ENCODE measurements at regions not wholly inside any gene's neighbourhood (a gene's known extent, or its start where the extent isn't known, plus 50 kb on each side); places are given as distances from the start of the nearest gene placed in this dataset.

- Histone ChIP-seq H3K4me3 (ENCODE audit: low read length in 2 of 2) (no peak overlapping the region), H3K4me1 (ENCODE audit: control insufficient read depth in 2 of 2, insufficient read depth in 2 of 2, low read length in 2 of 2) (peaks cover 0 to 5% of the 10 kb centered on the region in 2 donors)
These were observed 84.6 kb downstream of the MAIP1 start for GRCh38 chr2:200039724-200040650.

GRCh38 chr2:200040831-200041230 lies 85.4 kb downstream of the MAIP1 start:
- Histone ChIP-seq H3K4me1 (ENCODE audit: control insufficient read depth in 2 of 2, insufficient read depth in 2 of 2, low read length in 2 of 2) (peaks cover 0 to 5% of the 10 kb centered on the region in 2 donors), H3K9me3 (ENCODE audit: control insufficient read depth in 2 of 2, low read length in 2 of 2) (peaks cover 0 to under 1% of the 10 kb centered on the region in 2 donors), H3K27ac (ENCODE audit: low read depth in 2 of 2, low read length in 2 of 2) (no peak overlapping the region), H3K27me3 (ENCODE audit: control insufficient read depth in 2 of 2, insufficient read depth in 2 of 2, low read length in 2 of 2) (no peaks in the 10 kb centered on the region), H3K36me3 (ENCODE audit: control insufficient read depth in 2 of 2, insufficient read depth in 2 of 2, low read length in 2 of 2) (no peaks in the 10 kb centered on the region), H3K9ac (ENCODE audit: low read depth in 1 of 2, low read length in 2 of 2) (no peak overlapping the region), H3K4me3 (ENCODE audit: low read length in 2 of 2) (no peak overlapping the region)

More at GRCh38 chr2:200039724-200040650, 84.6 kb downstream of the MAIP1 start:
- Histone ChIP-seq H3K9me3 (ENCODE audit: control insufficient read depth in 2 of 2, low read length in 2 of 2) (no peaks in the 10 kb centered on the region), H3K36me3 (ENCODE audit: control insufficient read depth in 2 of 2, insufficient read depth in 2 of 2, low read length in 2 of 2) (no peaks in the 10 kb centered on the region), H3K9ac (ENCODE audit: low read depth in 1 of 2, low read length in 2 of 2) (no peak overlapping the region), H3K27me3 (ENCODE audit: control insufficient read depth in 2 of 2, insufficient read depth in 2 of 2, low read length in 2 of 2) (no peaks in the 10 kb centered on the region), H3K27ac (ENCODE audit: low read depth in 2 of 2, low read length in 2 of 2) (no peak overlapping the region)

DNA sequence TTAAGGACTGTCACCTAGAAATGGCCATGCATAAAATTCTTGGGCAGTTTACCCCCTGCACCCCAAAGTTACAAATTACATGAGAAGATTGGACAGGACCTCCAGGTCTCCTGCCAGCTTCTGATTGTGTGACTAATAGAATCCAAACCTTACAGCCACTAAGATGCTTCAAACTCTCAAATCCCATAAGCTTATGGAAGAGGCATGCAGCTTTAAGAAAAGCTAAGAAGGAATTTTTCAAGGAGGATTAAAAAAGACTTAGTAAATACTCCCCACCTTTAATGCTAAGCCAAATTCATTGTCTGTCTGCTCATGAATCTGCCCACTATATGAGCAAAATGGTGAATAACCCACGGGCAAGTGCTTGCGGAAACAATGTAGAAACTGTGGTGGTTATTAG lies 86.3 kb downstream of the MAIP1 start:
- Histone ChIP-seq H3K4me3 (ENCODE audit: low read length in 2 of 2) (no peak overlapping the region), H3K27ac (ENCODE audit: low read depth in 2 of 2, low read length in 2 of 2) (no peak overlapping the region), H3K9me3 (ENCODE audit: control insufficient read depth in 2 of 2, low read length in 2 of 2) (peaks cover 0 to 3% of the 10 kb centered on the region in 2 donors), H3K4me1 (ENCODE audit: control insufficient read depth in 2 of 2, insufficient read depth in 2 of 2, low read length in 2 of 2) (peaks cover 0 to 5% of the 10 kb centered on the region in 2 donors), H3K9ac (ENCODE audit: low read depth in 1 of 2, low read length in 2 of 2) (no peak overlapping the region), H3K36me3 (ENCODE audit: control insufficient read depth in 2 of 2, insufficient read depth in 2 of 2, low read length in 2 of 2) (no peaks in the 10 kb centered on the region), H3K27me3 (ENCODE audit: control insufficient read depth in 2 of 2, insufficient read depth in 2 of 2, low read length in 2 of 2) (no peaks in the 10 kb centered on the region)

DNA sequence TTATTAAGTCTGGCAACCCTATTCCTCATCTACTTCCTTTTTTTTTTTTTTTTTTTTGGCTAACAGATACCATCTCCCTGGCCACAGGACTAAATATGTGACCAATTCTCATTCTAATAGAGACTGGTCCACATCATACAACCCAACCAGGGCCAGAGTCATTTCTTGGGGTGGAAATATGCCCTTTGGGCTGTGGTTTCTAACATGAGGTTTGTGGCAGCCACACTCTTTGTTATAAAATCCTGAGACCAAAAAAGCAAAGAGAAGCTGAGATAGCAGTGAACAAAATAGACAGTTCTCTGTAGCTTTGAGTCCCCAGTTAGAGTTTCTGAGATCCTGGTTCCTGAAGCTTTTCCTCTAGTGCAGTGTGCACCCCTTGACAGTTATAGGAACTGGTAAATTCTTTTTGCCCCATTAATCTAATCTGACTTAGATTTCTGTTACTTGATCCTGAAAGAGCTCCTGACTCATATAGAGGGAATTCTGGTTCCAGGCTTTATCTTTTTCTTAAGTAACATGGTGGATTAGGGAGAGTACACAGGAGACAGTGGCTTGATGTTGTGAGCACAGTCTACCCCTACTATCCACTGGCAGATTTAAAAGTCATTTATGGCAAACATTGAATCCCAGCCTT lies 86.8 kb downstream of the MAIP1 start:
- H3K27me3 ChIP-seq (ENCODE audit: control insufficient read depth in 2 of 2, insufficient read depth in 2 of 2, low read length in 2 of 2): no peaks in the 10 kb centered on the region
- H3K27ac ChIP-seq (ENCODE audit: low read depth in 2 of 2, low read length in 2 of 2): no peak overlapping the region
- H3K4me3 ChIP-seq (ENCODE audit: low read length in 2 of 2): no peak overlapping the region
- H3K4me1 ChIP-seq (ENCODE audit: control insufficient read depth in 2 of 2, insufficient read depth in 2 of 2, low read length in 2 of 2): peaks cover 0 to 5% of the 10 kb centered on the region in 2 donors
- no peak overlapping the region for H3K9ac ChIP-seq (ENCODE audit: low read depth in 1 of 2, low read length in 2 of 2)
- H3K36me3 ChIP-seq (ENCODE audit: control insufficient read depth in 2 of 2, insufficient read depth in 2 of 2, low read length in 2 of 2): no peaks in the 10 kb centered on the region
- peaks cover 0 to 3% of the 10 kb centered on the region in 2 donors for H3K9me3 ChIP-seq (ENCODE audit: control insufficient read depth in 2 of 2, low read length in 2 of 2)

DNA sequence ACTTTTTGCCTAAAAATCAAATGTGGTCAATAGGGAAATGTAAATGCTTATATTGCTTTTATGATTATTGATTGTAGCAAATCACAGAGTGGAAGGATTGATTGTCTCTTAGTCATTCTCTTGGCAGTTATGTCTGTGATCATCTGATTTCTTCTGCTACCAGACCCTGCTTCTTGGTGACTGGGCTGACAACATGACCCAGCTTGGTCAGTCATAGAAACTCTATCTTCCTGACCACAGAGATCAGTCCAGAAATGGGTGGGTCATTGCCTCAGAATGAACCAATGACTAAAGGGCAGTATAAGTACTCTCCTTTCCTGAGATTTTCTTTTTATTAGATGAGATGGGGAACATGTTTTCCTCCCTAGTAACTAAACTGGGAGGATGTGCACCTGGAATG lies 87.6 kb downstream of the MAIP1 start:
- no peak overlapping the region for H3K27ac ChIP-seq (ENCODE audit: low read depth in 2 of 2, low read length in 2 of 2)
- no peaks in the 10 kb centered on the region for H3K27me3 ChIP-seq (ENCODE audit: control insufficient read depth in 2 of 2, insufficient read depth in 2 of 2, low read length in 2 of 2)
- H3K4me1 ChIP-seq (ENCODE audit: control insufficient read depth in 2 of 2, insufficient read depth in 2 of 2, low read length in 2 of 2): peaks cover 0 to 5% of the 10 kb centered on the region in 2 donors
- no peak overlapping the region for H3K4me3 ChIP-seq (ENCODE audit: low read length in 2 of 2)
- H3K9me3 ChIP-seq (ENCODE audit: control insufficient read depth in 2 of 2, low read length in 2 of 2): peaks cover 0 to 3% of the 10 kb centered on the region in 2 donors
- H3K9ac ChIP-seq (ENCODE audit: low read depth in 1 of 2, low read length in 2 of 2): no peak overlapping the region
- no peaks in the 10 kb centered on the region for H3K36me3 ChIP-seq (ENCODE audit: control insufficient read depth in 2 of 2, insufficient read depth in 2 of 2, low read length in 2 of 2)

DNA sequence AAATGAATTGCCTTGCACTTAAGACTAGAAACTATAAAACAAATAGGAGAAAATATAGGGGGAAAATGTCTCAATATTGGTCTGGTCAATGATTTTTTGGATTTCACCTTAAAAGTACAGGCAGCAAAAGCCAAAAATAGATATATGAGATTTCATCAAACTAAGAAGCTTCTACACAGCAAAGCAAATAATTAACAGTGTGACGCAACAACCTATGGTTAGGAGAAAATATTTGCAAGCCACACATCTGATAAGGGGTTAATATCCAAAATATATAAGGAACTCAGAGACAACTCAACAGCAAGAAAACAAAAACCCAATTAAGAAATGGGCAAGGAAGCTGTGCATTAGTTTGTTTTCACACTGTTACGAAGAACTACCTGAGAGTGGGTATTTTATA lies 89.1 kb downstream of the MAIP1 start:
- H3K4me3 ChIP-seq (ENCODE audit: low read length in 2 of 2): no peak overlapping the region
- no peak overlapping the region for H3K27ac ChIP-seq (ENCODE audit: low read depth in 2 of 2, low read length in 2 of 2)
- no peaks in the 10 kb centered on the region for H3K27me3 ChIP-seq (ENCODE audit: control insufficient read depth in 2 of 2, insufficient read depth in 2 of 2, low read length in 2 of 2)
- peaks cover 0 to 3% of the 10 kb centered on the region in 2 donors for H3K9me3 ChIP-seq (ENCODE audit: control insufficient read depth in 2 of 2, low read length in 2 of 2)
- no peaks in the 10 kb centered on the region for H3K36me3 ChIP-seq (ENCODE audit: control insufficient read depth in 2 of 2, insufficient read depth in 2 of 2, low read length in 2 of 2)
- H3K9ac ChIP-seq (ENCODE audit: low read depth in 1 of 2, low read length in 2 of 2): no peak overlapping the region
- peaks cover 0 to 3% of the 10 kb centered on the region in 2 donors for H3K4me1 ChIP-seq (ENCODE audit: control insufficient read depth in 2 of 2, insufficient read depth in 2 of 2, low read length in 2 of 2)

DNA sequence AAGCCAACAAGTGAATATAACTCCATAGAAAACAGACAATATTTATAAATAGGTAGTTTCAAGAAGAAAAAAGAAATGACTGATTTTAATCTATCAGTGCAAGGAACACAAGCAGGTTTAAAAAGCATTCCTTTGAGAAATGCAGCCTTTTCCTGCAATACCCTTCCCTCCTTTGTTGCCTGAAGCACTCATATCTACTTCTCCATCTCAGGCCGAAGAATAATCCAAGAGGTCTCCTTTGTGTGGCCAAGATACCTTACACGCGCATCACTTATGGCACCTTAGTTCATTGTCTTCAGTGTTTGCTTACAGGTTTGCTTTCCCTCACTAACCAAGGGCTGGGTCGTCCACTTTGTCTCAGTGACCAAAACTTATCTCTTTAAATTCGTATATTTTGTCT lies 93.0 kb downstream of the MAIP1 start:
- no peaks in the 10 kb centered on the region for H3K36me3 ChIP-seq (ENCODE audit: control insufficient read depth in 2 of 2, insufficient read depth in 2 of 2, low read length in 2 of 2)
- H3K4me1 ChIP-seq (ENCODE audit: control insufficient read depth in 2 of 2, insufficient read depth in 2 of 2, low read length in 2 of 2): no peaks in the 10 kb centered on the region
- H3K9ac ChIP-seq (ENCODE audit: low read depth in 1 of 2, low read length in 2 of 2): no peak overlapping the region
- H3K27me3 ChIP-seq (ENCODE audit: control insufficient read depth in 2 of 2, insufficient read depth in 2 of 2, low read length in 2 of 2): no peaks in the 10 kb centered on the region
- H3K9me3 ChIP-seq (ENCODE audit: control insufficient read depth in 2 of 2, low read length in 2 of 2): peaks cover 0 to 3% of the 10 kb centered on the region in 2 donors
- no peak overlapping the region for H3K27ac ChIP-seq (ENCODE audit: low read depth in 2 of 2, low read length in 2 of 2)
- H3K4me3 ChIP-seq (ENCODE audit: low read length in 2 of 2): no peak overlapping the region

DNA sequence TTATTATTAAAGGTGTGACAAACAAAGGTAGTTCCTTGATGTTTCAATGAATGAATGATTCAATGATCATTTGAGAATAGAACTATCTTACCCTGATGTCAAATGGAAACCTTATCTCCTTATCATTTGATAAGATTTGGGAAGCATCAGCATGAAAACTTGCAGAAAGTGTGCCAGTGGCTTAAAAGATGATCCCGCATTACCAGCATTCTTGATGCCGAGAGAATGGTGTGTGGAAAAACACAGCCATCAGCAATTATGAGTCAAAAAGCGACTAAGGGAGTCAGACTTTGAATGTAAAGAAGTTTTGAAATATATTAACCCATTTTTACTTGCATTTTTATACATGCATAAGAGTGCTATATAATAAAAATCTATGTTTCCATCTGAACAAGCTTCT lies 93.7 kb downstream of the MAIP1 start:
- H3K4me1 ChIP-seq (ENCODE audit: control insufficient read depth in 2 of 2, insufficient read depth in 2 of 2, low read length in 2 of 2): no peaks in the 10 kb centered on the region
- no peaks in the 10 kb centered on the region for H3K36me3 ChIP-seq (ENCODE audit: control insufficient read depth in 2 of 2, insufficient read depth in 2 of 2, low read length in 2 of 2)
- H3K27me3 ChIP-seq (ENCODE audit: control insufficient read depth in 2 of 2, insufficient read depth in 2 of 2, low read length in 2 of 2): no peaks in the 10 kb centered on the region
- H3K4me3 ChIP-seq (ENCODE audit: low read length in 2 of 2): no peak overlapping the region
- no peak overlapping the region for H3K9ac ChIP-seq (ENCODE audit: low read depth in 1 of 2, low read length in 2 of 2)
- H3K27ac ChIP-seq (ENCODE audit: low read depth in 2 of 2, low read length in 2 of 2): no peak overlapping the region
- H3K9me3 ChIP-seq (ENCODE audit: control insufficient read depth in 2 of 2, low read length in 2 of 2): peaks cover 0 to 3% of the 10 kb centered on the region in 2 donors

DNA sequence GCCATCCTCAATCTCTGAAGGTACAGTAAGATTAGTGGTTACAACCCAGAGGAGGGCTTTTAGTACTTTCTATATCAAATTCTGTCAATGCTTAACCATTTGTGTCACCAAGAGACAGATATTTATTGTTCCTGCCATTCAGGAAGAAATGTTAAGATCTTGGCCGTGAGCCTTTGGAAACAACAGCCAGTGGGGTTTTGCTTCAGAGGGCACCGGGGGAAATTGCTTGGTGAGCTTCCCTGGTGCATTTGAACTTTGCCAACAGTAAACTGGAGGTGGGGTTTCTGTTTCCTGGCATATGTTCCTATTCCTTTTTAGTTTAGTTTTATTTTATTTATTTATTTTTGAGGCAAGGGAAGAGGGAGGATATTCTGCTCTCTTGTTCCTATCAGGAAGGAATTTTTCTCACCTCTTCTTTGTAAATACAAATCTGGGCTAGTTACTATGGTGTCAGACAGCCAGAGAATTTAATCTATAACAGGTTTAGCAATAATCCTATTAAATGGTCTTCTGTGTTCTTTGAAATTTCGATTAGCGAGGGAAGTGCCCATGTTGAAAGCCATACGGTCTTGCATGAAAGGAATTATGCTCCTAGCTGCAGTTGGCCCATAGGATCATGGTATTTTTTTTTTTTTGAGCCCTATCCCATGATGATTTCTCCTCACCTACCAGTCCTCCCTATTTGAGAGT lies 95.7 kb downstream of the MAIP1 start:
- H3K36me3 ChIP-seq (ENCODE audit: control insufficient read depth in 2 of 2, insufficient read depth in 2 of 2, low read length in 2 of 2): no peaks in the 10 kb centered on the region
- no peak overlapping the region for H3K4me3 ChIP-seq (ENCODE audit: low read length in 2 of 2)
- no peaks in the 10 kb centered on the region for H3K27me3 ChIP-seq (ENCODE audit: control insufficient read depth in 2 of 2, insufficient read depth in 2 of 2, low read length in 2 of 2)
- no peaks in the 10 kb centered on the region for H3K9me3 ChIP-seq (ENCODE audit: control insufficient read depth in 2 of 2, low read length in 2 of 2)
- no peak overlapping the region for H3K9ac ChIP-seq (ENCODE audit: low read depth in 1 of 2, low read length in 2 of 2)
- H3K27ac ChIP-seq (ENCODE audit: low read depth in 2 of 2, low read length in 2 of 2): no peak overlapping the region
- no peaks in the 10 kb centered on the region for H3K4me1 ChIP-seq (ENCODE audit: control insufficient read depth in 2 of 2, insufficient read depth in 2 of 2, low read length in 2 of 2)

- H3K36me3 ChIP-seq (ENCODE audit: control insufficient read depth in 2 of 2, insufficient read depth in 2 of 2, low read length in 2 of 2): no peaks in the 10 kb centered on the region
- H3K9me3 ChIP-seq (ENCODE audit: control insufficient read depth in 2 of 2, low read length in 2 of 2): no peaks in the 10 kb centered on the region
- H3K4me3 ChIP-seq (ENCODE audit: low read length in 2 of 2): no peak overlapping the region
- no peak overlapping the region for H3K27ac ChIP-seq (ENCODE audit: low read depth in 2 of 2, low read length in 2 of 2)
- no peak overlapping the region for H3K9ac ChIP-seq (ENCODE audit: low read depth in 1 of 2, low read length in 2 of 2)
- no peaks in the 10 kb centered on the region for H3K4me1 ChIP-seq (ENCODE audit: control insufficient read depth in 2 of 2, insufficient read depth in 2 of 2, low read length in 2 of 2)
- no peaks in the 10 kb centered on the region for H3K27me3 ChIP-seq (ENCODE audit: control insufficient read depth in 2 of 2, insufficient read depth in 2 of 2, low read length in 2 of 2)
These were observed 96.2 kb downstream of the MAIP1 start for GRCh38 chr2:200051611-200051945.
